Aorta (tissue), 5 donors: ENCODE measurements at regions not wholly inside any gene's neighbourhood (a gene's known extent, or its start where the extent isn't known, plus 50 kb on each side); places are given as distances from the start of the nearest gene placed in this dataset.
A peak's percentile ranks its signal among the peaks of the same experiment; 100 is the strongest.

Experiments
- ATAC-seq: fragments of 200-7000 bp; cut with Tn5 transposase; one replicate; pipeline ENCODE4 v1.9.1; 2022; ENCODE audit warnings: moderate library complexity; ENCODE audit not compliant: low FRiP score
- DNase-seq, 2 donors: peaks; one replicate each; pipeline ENCODE4 v3.0.0-alpha.2; 2020
- H3K27ac ChIP-seq, 2 donors: one replicate each; pipeline ENCODE4 v1.5.1; 2013; ENCODE audit warnings: low read length in 2 of 2, mild to moderate bottlenecking in 2 of 2, moderate library complexity in 2 of 2, control low read depth in 1 of 2, inconsistent platforms in 1 of 2, low read depth in 1 of 2
- H3K27me3 ChIP-seq, 2 donors: one replicate each; pipeline ENCODE4 v1.6.1; 2013; ENCODE audit warnings: control low read depth in 1 of 2, low read length in 1 of 2, mild to moderate bottlenecking in 1 of 2, moderate library complexity in 1 of 2; ENCODE audit not compliant: insufficient read depth in 2 of 2, control insufficient read depth in 1 of 2
- H3K36me3 ChIP-seq, 2 donors: one replicate each; pipeline ENCODE4 v1.6.1; 2013; ENCODE audit warnings: control low read depth in 1 of 2, low read length in 1 of 2, mild to moderate bottlenecking in 1 of 2; ENCODE audit not compliant: insufficient read depth in 2 of 2, control insufficient read depth in 1 of 2
- H3K4me1 ChIP-seq, 2 donors: one replicate each; pipeline ENCODE4 v1.6.1; 2013; ENCODE audit warnings: low read length in 2 of 2, control low read depth in 1 of 2, mild to moderate bottlenecking in 1 of 2, moderate library complexity in 1 of 2; ENCODE audit not compliant: insufficient read depth in 2 of 2, control insufficient read depth in 1 of 2
- H3K4me3 ChIP-seq, 2 donors: one replicate each; pipeline ENCODE4 v1.5.1; 2013; ENCODE audit warnings: low read length in 2 of 2, control low read depth in 1 of 2, mild to moderate bottlenecking in 1 of 2
- H3K9me3 ChIP-seq: one replicate; pipeline ENCODE4 v1.6.1; 2013; ENCODE audit warnings: mild to moderate bottlenecking, low read length; ENCODE audit not compliant: control insufficient read depth
- WGBS, 2 donors: extraction: QIAGEN DNeasy Blood & Tissue Kit; methylation state at CpG; one replicate each; pipeline ENCODE4 v1.1.7; 2013; 5-methylcytosine and 5-hydroxymethylcytosine counted together
- intact Hi-C, 2 donors: fragments of 100-400 bp; cut with DNase I; formaldehyde crosslinking; loops; one replicate each; pipeline versions ENCODE4 v1.14.2 to v1.15.0; 2022
- donor health status: healthy with polysubstance abuse.
- donor health status: Bipolar disorder and iron deficiency.
- donor health status: DM: no; HTN: no; CAD: no.
- donor health status: DM: no; HTN: no; CAD: no.
- donor health status: DM: yes; HTN: yes; CAD: no.

- 78 to 87% methylated on average over 2 of the region's 2 CpGs for WGBS, 2 donors
- no peak overlapping the region for H3K27ac ChIP-seq
- no peaks in the 10 kb centered on the region for H3K27me3 ChIP-seq
- no peak for DNase-seq
- no peaks in the 10 kb centered on the region for H3K9me3 ChIP-seq
- no peak overlapping the region for H3K4me3 ChIP-seq
- no peaks in the 10 kb centered on the region for H3K36me3 ChIP-seq
- ATAC-seq = no peak
- intact Hi-C loops = no loop called here
- H3K4me1 ChIP-seq = no peaks in the 10 kb centered on the region
These were observed 918.3 kb downstream of the EPHA4 start for GRCh38 chr2:220653776-220654175.

GRCh38 chr2:220654322-220654721 is 917.8 kb downstream of the EPHA4 start:
- Histone ChIP-seq H3K27me3 (no peaks in the 10 kb centered on the region), H3K36me3 (no peaks in the 10 kb centered on the region), H3K4me1 (no peaks in the 10 kb centered on the region), H3K27ac (no peak overlapping the region), H3K9me3 (no peaks in the 10 kb centered on the region), H3K4me3 (no peak overlapping the region)
- 92 to 93% methylated on average over 3 of the region's 3 CpGs for WGBS, 2 donors
- ATAC-seq (no peak), DNase-seq (no peak)
- intact Hi-C loops = no loop called here

GRCh38 chr2:220660277-220661145 is 911.6 kb downstream of the EPHA4 start:
- H3K36me3 ChIP-seq = no peaks in the 10 kb centered on the region
- no peaks in the 10 kb centered on the region for H3K27me3 ChIP-seq
- ATAC-seq (no peak), DNase-seq (no peak)
- intact Hi-C loops = no loop called here
- H3K4me1 ChIP-seq = no peaks in the 10 kb centered on the region
- WGBS, 2 donors = 80 to 81% methylated on average over 4 of the region's 4 CpGs
- peak overlapping the region in 1 of 2 donors; percentile 3 for H3K4me3 ChIP-seq
- no peak overlapping the region for H3K27ac ChIP-seq
- no peaks in the 10 kb centered on the region for H3K9me3 ChIP-seq

DNA sequence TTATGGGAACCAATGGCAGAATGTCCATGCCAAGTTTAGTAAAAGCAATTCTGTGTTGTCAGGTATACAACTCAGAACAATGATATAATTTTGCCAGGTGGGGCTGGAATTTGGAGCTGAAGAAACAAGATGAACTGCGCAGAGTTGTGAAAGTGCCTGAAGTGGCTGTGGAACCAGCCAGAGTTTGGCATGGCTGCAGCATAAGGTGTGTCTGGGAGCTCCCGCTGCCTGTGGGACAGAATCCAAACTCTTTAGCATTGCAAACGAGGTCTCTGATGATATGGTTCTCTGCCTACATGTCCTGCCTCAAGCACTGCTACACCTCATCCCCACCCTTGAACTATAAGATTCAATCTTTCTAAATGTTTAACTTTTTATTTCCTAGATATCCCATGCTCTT is 909.7 kb downstream of the EPHA4 start:
- DNase-seq (no peak), ATAC-seq (no peak)
- H3K9me3 ChIP-seq = no peaks in the 10 kb centered on the region
- intact Hi-C loops = no loop called here
- H3K27ac ChIP-seq = no peak overlapping the region
- H3K4me1 ChIP-seq = no peaks in the 10 kb centered on the region
- no peak overlapping the region for H3K4me3 ChIP-seq
- 88 to 94% methylated on average over 3 of the region's 3 CpGs for WGBS, 2 donors
- H3K27me3 ChIP-seq = no peaks in the 10 kb centered on the region
- no peaks in the 10 kb centered on the region for H3K36me3 ChIP-seq

GRCh38 chr2:220663065-220663464 is 909.0 kb downstream of the EPHA4 start:
- intact Hi-C loops = no loop called here
- Histone ChIP-seq H3K4me3 (no peak overlapping the region), H3K9me3 (no peaks in the 10 kb centered on the region), H3K27me3 (no peaks in the 10 kb centered on the region), H3K27ac (no peak overlapping the region), H3K4me1 (no peaks in the 10 kb centered on the region), H3K36me3 (no peaks in the 10 kb centered on the region)
- ATAC-seq (no peak), DNase-seq (no peak)

GRCh38 chr2:220664272-220665107 is 907.6 kb downstream of the EPHA4 start:
- Histone ChIP-seq H3K27ac (no peak overlapping the region), H3K9me3 (no peaks in the 10 kb centered on the region), H3K36me3 (no peaks in the 10 kb centered on the region), H3K27me3 (no peaks in the 10 kb centered on the region), H3K4me1 (no peaks in the 10 kb centered on the region), H3K4me3 (no peak overlapping the region)
- ATAC-seq (peak; percentile 66), DNase-seq (no peak)
- 44 to 53% methylated on average over 8 of the region's 8 CpGs for WGBS, 2 donors
- intact Hi-C loops = no loop called here

GRCh38 chr2:220665108-220665471 is 907.0 kb downstream of the EPHA4 start:
- Histone ChIP-seq H3K27ac (no peak overlapping the region), H3K9me3 (no peaks in the 10 kb centered on the region), H3K4me1 (no peaks in the 10 kb centered on the region), H3K4me3 (no peak overlapping the region), H3K36me3 (no peaks in the 10 kb centered on the region), H3K27me3 (no peaks in the 10 kb centered on the region)
- WGBS, 2 donors = 88 to 95% methylated on average over 3 of the region's 3 CpGs
- ATAC-seq (no peak), DNase-seq (no peak)
- intact Hi-C loops = no loop called here

GRCh38 chr2:220669324-220669723 is 902.8 kb downstream of the EPHA4 start:
- Histone ChIP-seq H3K4me1 (no peaks in the 10 kb centered on the region), H3K9me3 (no peaks in the 10 kb centered on the region), H3K36me3 (no peaks in the 10 kb centered on the region), H3K27me3 (no peaks in the 10 kb centered on the region), H3K4me3 (no peak overlapping the region), H3K27ac (no peak overlapping the region)
- WGBS, 2 donors = 79 to 84% methylated on average over 4 of the region's 4 CpGs
- intact Hi-C loops = no loop called here
- no peak for ATAC-seq
- DNase-seq = no peak

- no peak overlapping the region for H3K27ac ChIP-seq
- ATAC-seq (no peak), DNase-seq (no peak)
- H3K4me1 ChIP-seq = no peaks in the 10 kb centered on the region
- peaks cover 0 to 1% of the 10 kb centered on the region in 2 donors for H3K27me3 ChIP-seq
- no peak overlapping the region for H3K4me3 ChIP-seq
- H3K9me3 ChIP-seq = no peaks in the 10 kb centered on the region
- H3K36me3 ChIP-seq = no peaks in the 10 kb centered on the region
- intact Hi-C loops = no loop called here
- WGBS, 2 donors = 76 to 84% methylated on average over 5 of the region's 5 CpGs
These were observed 901.6 kb downstream of the EPHA4 start for GRCh38 chr2:220670511-220670910.
